Vagina (tissue), 2 donors: ENCODE measurements at regions not wholly inside any gene's neighbourhood (a gene's known extent, or its start where the extent isn't known, plus 50 kb on each side); places are given as distances from the start of the nearest gene placed in this dataset.

Source experiments
- DNase-seq, 2 donors: peaks; one replicate each; pipeline ENCODE4 v3.0.0-alpha.2; 2017; ENCODE audit errors: extremely low spot score in 2 of 2
- H3K27ac ChIP-seq: fragments of 200-600 bp; sonication (generic); one replicate; pipeline ENCODE4 v1.5.1; 2019
- H3K27me3 ChIP-seq: fragments of 200-600 bp; sonication (generic); one replicate; pipeline ENCODE4 v1.5.1; 2019
- H3K36me3 ChIP-seq, 2 donors: fragments of 200-600 bp; sonication (generic); one replicate each; pipeline ENCODE4 v1.5.1; 2017 to 2019
- H3K4me1 ChIP-seq: fragments of 200-600 bp; sonication (generic); one replicate; pipeline ENCODE4 v1.5.1; 2019
- H3K4me3 ChIP-seq, 2 donors: fragments of 200-600 bp; sonication (generic); 1 replicate in 1 of 2; 2 replicates in 1 of 2; pipeline ENCODE4 v1.5.1; 2016 to 2019
- H3K9me3 ChIP-seq: fragments of 200-600 bp; sonication (generic); one replicate; pipeline ENCODE4 v1.5.1; 2019
- POLR2A ChIP-seq, 2 donors: fragments of 450-650 bp; IDR thresholded peaks; one replicate each; pipeline ENCODE4 v1.6.1; 2017; ENCODE audit warnings: antibody characterized with exemption in 2 of 2, mild to moderate bottlenecking in 2 of 2, moderate library complexity in 2 of 2
- POLR2AphosphoS5 ChIP-seq, 2 donors: sonication (generic); formaldehyde crosslinking; IDR thresholded peaks; one replicate each; pipeline ENCODE4 v1.9.0; 2017; ENCODE audit warnings: antibody characterized with exemption in 2 of 2, mild to moderate bottlenecking in 2 of 2, low read depth in 1 of 2; ENCODE audit not compliant: insufficient read depth in 1 of 2
- intact Hi-C: fragments of 100-400 bp; cut with DNase I; formaldehyde crosslinking; loops from one replicate; pipeline ENCODE4 v1.15.1; 2023
- TF ChIP-seq, protein P1 (sequence below), 3 experiments: fragments of 450-650 bp in 2 of 3; fragments of 200-600 bp in 1 of 3; sonication (generic) in 1 of 3; IDR thresholded peaks; one replicate each; pipeline ENCODE4 v1.5.1; 2017 to 2019; ENCODE audit warnings: antibody characterized with exemption in 3 of 3, mild to moderate bottlenecking in 2 of 3, moderate library complexity in 2 of 3

DNA sequence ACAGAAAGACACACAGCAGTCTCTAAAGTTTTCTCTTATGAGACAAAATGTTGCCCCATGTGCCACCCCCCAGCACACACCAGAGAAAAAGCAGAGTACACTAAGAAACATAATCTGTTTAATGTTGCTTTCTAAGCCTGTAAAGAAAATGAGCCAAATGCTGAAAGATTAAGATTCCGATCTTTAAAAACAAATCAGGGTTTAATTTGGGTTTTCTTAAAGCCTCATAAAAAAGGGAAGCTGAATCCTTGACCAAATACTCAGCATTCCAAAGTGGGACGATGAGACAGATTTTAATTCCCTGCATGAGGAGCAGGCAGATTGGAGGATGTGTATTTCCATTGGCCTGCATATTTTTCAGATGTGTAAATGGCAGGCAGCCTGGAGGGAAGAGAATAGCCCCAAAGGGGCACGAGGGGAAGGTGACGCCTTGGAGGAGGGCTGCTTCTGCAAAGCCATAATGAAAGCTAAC, 118.4 kb downstream of the COPRS start:
- intact Hi-C loops = no loop called here
- H3K27me3 ChIP-seq = no peaks in the 10 kb centered on the region
- peak overlapping the region; percentile 53 for H3K27ac ChIP-seq
- TF ChIP-seq POLR2AphosphoS5 (IDR thresholded peaks at IDR 0.05; ENCODE audit: insufficient read depth in 1 of 2, low read depth in 1 of 2) = no peak
- TF ChIP-seq, protein P1, sequence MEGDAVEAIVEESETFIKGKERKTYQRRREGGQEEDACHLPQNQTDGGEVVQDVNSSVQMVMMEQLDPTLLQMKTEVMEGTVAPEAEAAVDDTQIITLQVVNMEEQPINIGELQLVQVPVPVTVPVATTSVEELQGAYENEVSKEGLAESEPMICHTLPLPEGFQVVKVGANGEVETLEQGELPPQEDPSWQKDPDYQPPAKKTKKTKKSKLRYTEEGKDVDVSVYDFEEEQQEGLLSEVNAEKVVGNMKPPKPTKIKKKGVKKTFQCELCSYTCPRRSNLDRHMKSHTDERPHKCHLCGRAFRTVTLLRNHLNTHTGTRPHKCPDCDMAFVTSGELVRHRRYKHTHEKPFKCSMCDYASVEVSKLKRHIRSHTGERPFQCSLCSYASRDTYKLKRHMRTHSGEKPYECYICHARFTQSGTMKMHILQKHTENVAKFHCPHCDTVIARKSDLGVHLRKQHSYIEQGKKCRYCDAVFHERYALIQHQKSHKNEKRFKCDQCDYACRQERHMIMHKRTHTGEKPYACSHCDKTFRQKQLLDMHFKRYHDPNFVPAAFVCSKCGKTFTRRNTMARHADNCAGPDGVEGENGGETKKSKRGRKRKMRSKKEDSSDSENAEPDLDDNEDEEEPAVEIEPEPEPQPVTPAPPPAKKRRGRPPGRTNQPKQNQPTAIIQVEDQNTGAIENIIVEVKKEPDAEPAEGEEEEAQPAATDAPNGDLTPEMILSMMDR (IDR thresholded peaks at IDR 0.05) = no peak
- no peak for TF ChIP-seq POLR2A (IDR thresholded peaks at IDR 0.05)
- peak in 1 of 2 donors; percentile 37 for DNase-seq
- no peak overlapping the region for H3K4me3 ChIP-seq
- no peaks in the 10 kb centered on the region for H3K9me3 ChIP-seq
- no peaks in the 10 kb centered on the region for H3K36me3 ChIP-seq
- H3K4me1 ChIP-seq = peaks cover 68% of the 10 kb centered on the region

DNA sequence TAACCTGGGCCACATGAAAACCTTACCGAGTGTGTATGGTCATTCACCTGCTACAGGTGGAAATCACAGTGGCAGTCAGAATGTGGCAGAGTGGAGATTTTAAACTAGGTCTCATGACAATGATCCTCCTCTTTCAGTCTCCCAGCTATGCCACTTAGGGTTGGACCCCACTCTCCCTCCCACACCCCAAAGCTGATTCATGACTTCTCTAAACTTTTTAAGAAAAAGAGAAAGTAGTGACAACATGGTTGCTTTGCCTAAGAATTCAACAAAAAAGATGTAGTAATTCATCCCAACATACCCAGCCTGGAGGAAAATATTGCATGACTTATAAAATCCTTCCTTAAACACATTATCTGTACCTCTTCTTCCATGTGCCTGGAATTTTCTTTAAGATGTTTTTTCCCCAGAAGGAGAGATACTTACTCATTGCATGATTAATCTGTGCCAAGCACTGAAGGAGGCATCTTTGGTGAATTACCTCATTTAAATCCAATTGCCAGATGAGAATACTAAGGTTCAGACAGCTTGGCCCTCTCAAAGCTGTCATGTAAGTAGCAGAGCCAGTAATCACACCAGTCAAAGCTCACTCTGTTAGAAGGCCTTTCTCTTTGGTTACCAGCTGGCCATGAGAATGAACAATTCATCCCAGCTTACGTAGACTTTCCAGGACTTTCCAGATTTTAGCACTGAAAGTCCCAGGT, 119.9 kb downstream of the COPRS start:
- no peak overlapping the region for H3K4me3 ChIP-seq
- H3K36me3 ChIP-seq = no peaks in the 10 kb centered on the region
- peak overlapping the region; percentile 53 for H3K27ac ChIP-seq
- H3K9me3 ChIP-seq = no peaks in the 10 kb centered on the region
- H3K27me3 ChIP-seq = no peaks in the 10 kb centered on the region
- H3K4me1 ChIP-seq = peaks cover 53% of the 10 kb centered on the region
- TF ChIP-seq POLR2A (IDR thresholded peaks at IDR 0.05) = no peak
- TF ChIP-seq, protein P1 (IDR thresholded peaks at IDR 0.05) = no peak
- no peak for TF ChIP-seq POLR2AphosphoS5 (IDR thresholded peaks at IDR 0.05; ENCODE audit: insufficient read depth in 1 of 2, low read depth in 1 of 2)
- intact Hi-C loops = no loop called here
- DNase-seq = peak in 1 of 2 donors; percentile 22

DNA sequence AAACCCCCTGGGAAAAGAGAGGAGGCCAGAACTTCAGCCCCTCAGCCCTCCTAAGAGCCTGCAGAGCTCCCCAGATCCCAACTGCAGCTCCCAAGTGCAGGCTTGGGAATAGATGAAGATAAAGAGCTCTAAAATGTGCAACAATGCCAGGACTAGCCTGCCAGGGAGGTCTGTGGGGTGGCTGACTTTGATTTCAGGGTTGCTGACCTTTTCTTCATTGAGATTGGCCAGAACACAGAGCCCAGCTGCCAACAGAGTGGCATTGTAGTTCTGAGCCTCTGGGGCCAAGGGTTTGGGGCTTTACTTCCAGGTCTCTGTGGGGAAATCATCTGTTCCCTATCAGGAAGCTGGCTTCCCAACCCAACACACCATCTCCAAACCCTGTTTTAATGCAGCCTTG, 120.6 kb downstream of the COPRS start:
- no peaks in the 10 kb centered on the region for H3K36me3 ChIP-seq
- H3K4me3 ChIP-seq = no peak overlapping the region
- intact Hi-C loops = no loop called here
- no peak overlapping the region for H3K27ac ChIP-seq
- TF ChIP-seq POLR2AphosphoS5 (IDR thresholded peaks at IDR 0.05; ENCODE audit: insufficient read depth in 1 of 2, low read depth in 1 of 2) (no peak), POLR2A (IDR thresholded peaks at IDR 0.05) (no peak)
- TF ChIP-seq, protein P1 (IDR thresholded peaks at IDR 0.05) = no peak
- H3K27me3 ChIP-seq = no peaks in the 10 kb centered on the region
- H3K9me3 ChIP-seq = no peaks in the 10 kb centered on the region
- DNase-seq = no peak
- peaks cover 46% of the 10 kb centered on the region for H3K4me1 ChIP-seq

DNA sequence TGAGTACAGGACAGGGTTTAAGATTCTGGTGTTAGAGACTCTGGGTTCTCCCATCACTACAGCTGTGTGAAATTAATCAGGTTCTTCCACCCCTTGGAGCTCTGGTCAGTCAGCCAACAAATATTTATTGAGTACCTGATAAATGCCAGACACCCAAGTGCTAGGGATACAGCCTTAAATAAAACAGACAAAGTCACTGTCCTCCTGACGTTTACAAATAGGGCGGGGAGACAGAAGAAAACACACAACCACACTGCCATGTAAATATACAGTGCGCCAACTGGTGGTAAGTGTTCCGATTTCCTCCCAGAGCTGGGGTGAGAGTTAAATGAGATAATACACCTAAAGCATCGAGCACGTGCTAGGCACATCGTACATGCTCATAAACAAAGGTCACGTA, 121.0 kb downstream of the COPRS start:
- intact Hi-C loops = no loop called here
- H3K27me3 ChIP-seq = no peaks in the 10 kb centered on the region
- TF ChIP-seq POLR2A (IDR thresholded peaks at IDR 0.05) (no peak), POLR2AphosphoS5 (IDR thresholded peaks at IDR 0.05; ENCODE audit: insufficient read depth in 1 of 2, low read depth in 1 of 2) (no peak)
- TF ChIP-seq, protein P1 (IDR thresholded peaks at IDR 0.05) = no peak
- H3K36me3 ChIP-seq = no peaks in the 10 kb centered on the region
- no peak overlapping the region for H3K27ac ChIP-seq
- no peak overlapping the region for H3K4me3 ChIP-seq
- no peak for DNase-seq
- peaks cover 42% of the 10 kb centered on the region for H3K4me1 ChIP-seq
- H3K9me3 ChIP-seq = no peaks in the 10 kb centered on the region

DNA sequence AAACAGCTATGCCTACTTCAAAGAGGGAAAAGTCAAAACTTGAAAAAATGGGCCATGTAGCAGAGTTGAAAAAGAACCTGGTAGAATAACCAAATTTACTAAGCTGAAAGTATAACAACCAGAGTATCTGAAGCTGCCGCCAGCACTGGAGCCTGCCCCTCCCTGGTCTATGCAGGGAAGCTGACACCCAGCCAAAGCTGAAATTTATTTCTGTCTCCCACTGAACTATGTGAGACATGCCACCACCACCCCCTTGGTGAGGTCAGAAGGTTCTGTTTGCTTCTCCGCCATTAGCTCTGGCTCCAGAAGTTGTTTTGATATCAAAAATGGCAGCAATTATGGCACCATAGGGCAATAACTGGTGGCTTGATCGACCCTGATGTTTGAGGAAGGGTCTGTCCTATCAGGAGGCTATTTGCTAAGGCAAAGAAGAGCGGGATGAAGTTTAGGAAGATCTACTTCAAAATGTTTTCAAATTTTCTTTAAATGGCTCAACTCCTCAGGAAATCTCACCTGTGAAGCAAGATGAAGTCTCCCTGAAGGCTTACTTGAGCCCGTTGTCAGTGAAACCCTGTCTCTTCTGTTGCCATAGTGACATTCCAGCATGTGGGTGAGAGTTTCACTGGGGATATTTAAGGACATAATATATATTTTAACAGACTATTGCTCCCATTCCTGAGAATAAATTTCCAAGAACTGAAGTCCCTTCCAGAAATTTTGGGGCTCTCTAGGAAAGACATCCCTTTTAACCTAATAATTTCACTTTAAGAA, 122.0 kb downstream of the COPRS start:
- intact Hi-C loops = no loop called here
- H3K9me3 ChIP-seq = no peaks in the 10 kb centered on the region
- H3K4me3 ChIP-seq = no peak overlapping the region
- H3K27ac ChIP-seq = no peak overlapping the region
- no peaks in the 10 kb centered on the region for H3K36me3 ChIP-seq
- H3K27me3 ChIP-seq = no peaks in the 10 kb centered on the region
- DNase-seq = no peak
- peaks cover 32% of the 10 kb centered on the region for H3K4me1 ChIP-seq
- TF ChIP-seq POLR2AphosphoS5 (IDR thresholded peaks at IDR 0.05; ENCODE audit: insufficient read depth in 1 of 2, low read depth in 1 of 2) (no peak), POLR2A (IDR thresholded peaks at IDR 0.05) (no peak)
- TF ChIP-seq, protein P1 (IDR thresholded peaks at IDR 0.05) = no peak
